Fibroblast of villous mesenchyme (primary cell): ENCODE measurements at regions not wholly inside any gene's neighbourhood (a gene's known extent, or its start where the extent isn't known, plus 50 kb on each side); places are given as distances from the start of the nearest gene placed in this dataset.

Experiments used
- DNase-seq: peaks from one replicate; pipeline ENCODE4 v3.0.0-alpha.2; 2010; ENCODE audit warnings: low read depth
- H3K4me3 ChIP-seq: 2 replicates; pipeline ENCODE4 v1.5.1; 2011; ENCODE audit warnings: low read depth, mild to moderate bottlenecking, low read length
- TF ChIP-seq, protein P1 (sequence below): IDR thresholded peaks from 2 replicates; pipeline ENCODE4 v1.5.1; 2012; ENCODE audit warnings: low read depth, mild to moderate bottlenecking, low read length; ENCODE audit not compliant: insufficient read depth

DNA sequence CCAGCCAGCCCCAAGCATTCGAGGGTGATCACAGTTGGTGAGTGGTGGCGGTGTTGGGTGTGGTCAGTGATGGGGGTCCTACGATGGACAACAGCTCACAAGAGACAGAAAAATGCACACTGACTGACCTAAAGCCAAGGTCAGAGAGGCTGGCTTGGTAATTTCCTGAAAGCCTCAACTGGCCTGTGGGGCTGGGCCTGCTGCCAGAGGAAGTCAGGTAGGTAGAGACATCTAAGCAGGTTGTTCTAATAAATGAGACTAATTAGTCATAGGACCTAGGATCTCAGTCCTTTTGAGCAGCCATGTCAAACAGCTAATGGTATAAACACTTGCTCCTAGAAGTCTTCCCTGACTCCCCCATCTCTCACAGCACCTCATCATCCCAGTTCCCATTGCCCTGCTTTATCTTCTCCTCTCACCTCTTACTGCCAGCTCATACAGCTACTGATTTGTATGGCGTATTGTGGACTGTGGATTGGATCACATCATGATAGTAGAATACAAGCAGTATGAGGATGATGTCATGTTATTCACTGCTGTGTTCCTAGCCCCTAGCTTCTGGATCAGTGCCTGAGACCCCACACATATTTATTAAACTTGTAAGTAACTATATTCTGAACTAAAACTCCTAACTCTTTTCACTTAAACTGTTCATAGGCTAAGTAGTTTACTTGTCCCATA lies 262.9 kb upstream of the KLHL29 start:
- DNase-seq: no peak
- no peak overlapping the region for H3K4me3 ChIP-seq
- TF ChIP-seq, protein P1, sequence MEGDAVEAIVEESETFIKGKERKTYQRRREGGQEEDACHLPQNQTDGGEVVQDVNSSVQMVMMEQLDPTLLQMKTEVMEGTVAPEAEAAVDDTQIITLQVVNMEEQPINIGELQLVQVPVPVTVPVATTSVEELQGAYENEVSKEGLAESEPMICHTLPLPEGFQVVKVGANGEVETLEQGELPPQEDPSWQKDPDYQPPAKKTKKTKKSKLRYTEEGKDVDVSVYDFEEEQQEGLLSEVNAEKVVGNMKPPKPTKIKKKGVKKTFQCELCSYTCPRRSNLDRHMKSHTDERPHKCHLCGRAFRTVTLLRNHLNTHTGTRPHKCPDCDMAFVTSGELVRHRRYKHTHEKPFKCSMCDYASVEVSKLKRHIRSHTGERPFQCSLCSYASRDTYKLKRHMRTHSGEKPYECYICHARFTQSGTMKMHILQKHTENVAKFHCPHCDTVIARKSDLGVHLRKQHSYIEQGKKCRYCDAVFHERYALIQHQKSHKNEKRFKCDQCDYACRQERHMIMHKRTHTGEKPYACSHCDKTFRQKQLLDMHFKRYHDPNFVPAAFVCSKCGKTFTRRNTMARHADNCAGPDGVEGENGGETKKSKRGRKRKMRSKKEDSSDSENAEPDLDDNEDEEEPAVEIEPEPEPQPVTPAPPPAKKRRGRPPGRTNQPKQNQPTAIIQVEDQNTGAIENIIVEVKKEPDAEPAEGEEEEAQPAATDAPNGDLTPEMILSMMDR: no peak

DNA sequence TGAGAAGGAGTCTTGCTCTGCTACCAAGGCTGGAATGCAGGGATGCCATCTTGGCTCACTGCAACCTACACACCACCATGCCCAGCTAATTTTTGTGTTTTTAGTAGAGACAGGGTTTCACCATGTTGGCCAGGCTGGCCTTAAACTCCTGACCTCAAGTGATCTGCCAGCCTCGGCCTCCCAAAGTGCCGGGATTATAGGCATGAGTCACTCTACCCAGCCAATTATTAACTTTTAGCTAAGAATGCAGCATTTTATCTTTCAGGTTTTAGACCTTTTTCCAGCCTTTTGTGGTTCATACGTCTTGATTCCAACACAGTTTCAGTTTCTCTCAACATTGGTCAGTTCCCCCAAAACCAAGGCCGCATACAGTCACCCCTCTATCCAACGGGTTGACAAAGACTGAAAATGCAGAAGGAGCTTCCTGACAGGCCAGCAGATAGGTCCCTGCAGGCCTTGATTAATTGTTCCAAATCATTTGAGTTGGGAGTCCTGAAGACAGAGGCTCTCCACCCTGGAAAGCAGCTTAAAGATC lies 262.2 kb upstream of the KLHL29 start:
- H3K4me3 ChIP-seq: no peak overlapping the region
- DNase-seq: no peak
- TF ChIP-seq, protein P1: no peak

DNA sequence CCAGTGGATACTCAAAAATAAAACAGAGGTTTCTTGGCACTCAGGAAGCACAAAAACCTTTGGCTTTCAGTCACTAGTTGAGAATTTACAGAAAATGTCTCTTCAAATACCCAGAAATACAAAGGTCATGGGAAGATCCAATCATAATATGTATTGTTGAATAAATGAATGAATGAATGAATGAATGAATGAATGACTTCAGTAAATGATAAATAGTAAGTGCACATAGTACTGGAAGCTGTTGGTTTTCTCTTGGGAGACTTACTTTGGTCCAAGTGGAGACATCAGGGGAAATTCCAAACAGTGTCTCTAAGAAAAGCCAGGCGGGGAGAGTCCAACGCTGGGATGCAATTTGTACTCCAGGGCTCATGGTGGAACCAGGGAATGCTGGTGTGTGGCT lies 261.3 kb upstream of the KLHL29 start:
- no peak for DNase-seq
- H3K4me3 ChIP-seq: no peak overlapping the region
- TF ChIP-seq, protein P1: no peak

- H3K4me3 ChIP-seq: no peak overlapping the region
- no peak for DNase-seq
- TF ChIP-seq, protein P1: no peak
These were observed 260.7 kb upstream of the KLHL29 start for GRCh38 chr2:23124214-23124750.

DNA sequence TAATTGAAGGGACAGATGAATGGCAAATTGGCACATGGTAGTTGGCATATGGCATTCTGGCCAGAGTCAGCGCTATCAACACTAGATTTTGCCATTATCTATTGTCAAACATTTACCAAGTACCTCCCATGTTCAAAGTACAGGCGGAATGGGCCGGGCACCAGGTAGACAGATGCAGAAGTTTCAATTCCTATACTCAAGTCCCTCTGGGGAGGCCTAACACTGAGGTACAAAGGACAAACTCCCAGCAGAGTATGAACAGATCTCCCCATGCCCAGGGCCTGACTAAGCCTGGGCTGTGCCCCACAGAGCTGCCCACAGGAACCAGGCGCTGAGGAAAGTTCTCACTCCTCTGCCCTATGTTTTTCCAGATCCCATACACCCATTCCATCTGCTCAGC lies 257.5 kb upstream of the KLHL29 start:
- TF ChIP-seq, protein P1: no peak
- no peak for DNase-seq
- H3K4me3 ChIP-seq: no peak overlapping the region

GRCh38 chr2:23128684-23129292 lies 256.2 kb upstream of the KLHL29 start:
- TF ChIP-seq, protein P1: no peak
- DNase-seq: no peak
- no peak overlapping the region for H3K4me3 ChIP-seq
